ENCODE measurements at regions not wholly inside any gene's neighbourhood (a gene's known extent, or its start where the extent isn't known, plus 50 kb on each side); places are given as distances from the start of the nearest gene placed in this dataset.

GRCh38 chr2:144798989-144799388, 279.1 kb upstream of the ZEB2 start:
- no peak overlapping the region for H3K4me3 Mint-ChIP-seq
- DNase-seq, result no peak
- TF ChIP-seq CTCF (IDR thresholded peaks at IDR 0.05), result no peak
- H3K36me3 Mint-ChIP-seq (ENCODE audit: low read depth), result no peaks in the 10 kb centered on the region
- ATAC-seq (ENCODE audit: poor library complexity), result no peak
- Histone ChIP-seq H3K27me3 (ENCODE audit: control insufficient read depth in 1 of 2, insufficient read depth in 2 of 2, low read length in 2 of 2) (no peaks in the 10 kb centered on the region), H3K36me3 (ENCODE audit: insufficient read depth, low read length) (no peaks in the 10 kb centered on the region), H3K4me1 (ENCODE audit: insufficient read depth, low read length) (no peaks in the 10 kb centered on the region), H3K9me3 (ENCODE audit: control insufficient read depth in 1 of 2, insufficient read depth in 1 of 2, low read length in 2 of 2) (no peaks in the 10 kb centered on the region), H3K27ac (ENCODE audit: low read depth in 1 of 2, low read length in 2 of 2) (no peak overlapping the region), H3K4me3 (ENCODE audit: low read length) (no peak overlapping the region)
- no peaks in the 10 kb centered on the region for H3K4me1 Mint-ChIP-seq (ENCODE audit: low read depth)
- no peaks in the 10 kb centered on the region for H3K9me3 Mint-ChIP-seq
- ChIA-PET POLR2A (no interaction called here), CTCF (no interaction called here)
- H3K27ac Mint-ChIP-seq, result no peak overlapping the region
- intact Hi-C loops (cut with DNase I, micrococcal nuclease), result no loop called here
- H3K27me3 Mint-ChIP-seq, result no peaks in the 10 kb centered on the region

- Mint-ChIP-seq H3K4me3 (no peak overlapping the region), H3K27me3 (no peaks in the 10 kb centered on the region), H3K27ac (no peak overlapping the region), H3K4me1 (ENCODE audit: low read depth) (no peaks in the 10 kb centered on the region), H3K9me3 (no peaks in the 10 kb centered on the region), H3K36me3 (ENCODE audit: low read depth) (no peaks in the 10 kb centered on the region)
- ChIA-PET CTCF (no interaction called here), POLR2A (no interaction called here)
- no peak overlapping the region for H3K4me3 ChIP-seq (ENCODE audit: low read length)
- H3K27ac ChIP-seq (ENCODE audit: low read depth in 1 of 2, low read length in 2 of 2), result no peak overlapping the region
- no peaks in the 10 kb centered on the region for H3K27me3 ChIP-seq (ENCODE audit: control insufficient read depth in 1 of 2, insufficient read depth in 2 of 2, low read length in 2 of 2)
- H3K4me1 ChIP-seq (ENCODE audit: insufficient read depth, low read length), result no peaks in the 10 kb centered on the region
- no peaks in the 10 kb centered on the region for H3K36me3 ChIP-seq (ENCODE audit: insufficient read depth, low read length)
- no peak for ATAC-seq (ENCODE audit: poor library complexity)
- intact Hi-C loops (cut with DNase I, micrococcal nuclease), result no loop called here
- no peak for DNase-seq
- H3K9me3 ChIP-seq (ENCODE audit: control insufficient read depth in 1 of 2, insufficient read depth in 1 of 2, low read length in 2 of 2), result no peaks in the 10 kb centered on the region
- TF ChIP-seq CTCF (IDR thresholded peaks at IDR 0.05), result no peak
Measured at GRCh38 chr2:144798034-144798433, 278.1 kb upstream of the ZEB2 start.

- Histone ChIP-seq H3K4me3 (ENCODE audit: low read length) (no peak overlapping the region), H3K36me3 (ENCODE audit: insufficient read depth, low read length) (no peaks in the 10 kb centered on the region), H3K27me3 (ENCODE audit: control insufficient read depth in 1 of 2, insufficient read depth in 2 of 2, low read length in 2 of 2) (no peaks in the 10 kb centered on the region), H3K27ac (ENCODE audit: low read depth in 1 of 2, low read length in 2 of 2) (no peak overlapping the region), H3K4me1 (ENCODE audit: insufficient read depth, low read length) (no peaks in the 10 kb centered on the region), H3K9me3 (ENCODE audit: control insufficient read depth in 1 of 2, insufficient read depth in 1 of 2, low read length in 2 of 2) (no peaks in the 10 kb centered on the region)
- Mint-ChIP-seq H3K4me3 (no peak overlapping the region), H3K9me3 (no peaks in the 10 kb centered on the region), H3K27me3 (no peaks in the 10 kb centered on the region), H3K36me3 (ENCODE audit: low read depth) (no peaks in the 10 kb centered on the region), H3K4me1 (ENCODE audit: low read depth) (no peaks in the 10 kb centered on the region), H3K27ac (no peak overlapping the region)
- DNase-seq (no peak), ATAC-seq (ENCODE audit: poor library complexity) (no peak)
- ChIA-PET CTCF (no interaction called here), POLR2A (no interaction called here)
- no peak for TF ChIP-seq CTCF (IDR thresholded peaks at IDR 0.05)
- intact Hi-C loops (cut with DNase I, micrococcal nuclease), result no loop called here
Measured at GRCh38 chr2:144796936-144797335, 277.0 kb upstream of the ZEB2 start.
